K562 (cell line): ENCODE measurements at regions not wholly inside any gene's neighbourhood (a gene's known extent, or its start where the extent isn't known, plus 50 kb on each side); places are given as distances from the start of the nearest gene placed in this dataset.
"Not testable (repeated sequence)": the region's sequence is repeated elsewhere in the genome, so short reads cannot be mapped to it uniquely, and the experiment has no call there.

Experiments used
- ATAC-seq: fragments of 200-7000 bp; cut with Tn5 transposase; 3 replicates; pipeline ENCODE4 v1.9.1; 2020; ENCODE audit warnings: moderate library complexity
- BruUV-seq: library from RNA; stranded (reverse); fragments of 400-500 nt; replicated peaks from 2 replicates; lab custom pipeline; 2021; lab: Mats Ljungman, UMichigan
- CTCF ChIA-PET: fragments of 300-600 bp; formaldehyde crosslinking; extraction: SDS; loops from one replicate; lab custom pipeline; 2021; ENCODE audit warnings: low intra/inter-chr PET ratio; lab: Yijun Ruan, JAX
- POLR2A ChIA-PET: fragments of 300-600, 350-650 bp; sonication (Branson Sonifier 250); formaldehyde crosslinking; extraction: SDS; loops from one replicate; lab custom pipeline; 2021; ENCODE audit warnings: antibody characterized with exemption, inconsistent platforms; lab: Yijun Ruan, JAX
- DNase-seq, 4 experiments: peaks; one replicate each; pipeline versions ENCODE4 v3.0.0 to v3.0.0-alpha.2; 2011 to 2018; ENCODE audit warnings: low spot score in 3 of 4, mixed read lengths in 3 of 4; ENCODE audit errors: extremely low read depth in 1 of 4
- FAIRE-seq: peaks from 2 replicates; lab custom pipeline; 2011; peaks lifted over from hg19 to GRCh38; lab: Jason Lieb, UNC
- H2AFZ ChIP-seq: 2 replicates; pipeline ENCODE4 v1.6.0; 2011; ENCODE audit warnings: low read depth, low read length, control low read depth, inconsistent platforms
- H3K27ac ChIP-seq: fragments of 200-600 bp; 3 replicates; pipeline ENCODE4 v1.8.0; 2011; ENCODE audit warnings: low read depth, mild to moderate bottlenecking, control low read depth, inconsistent platforms, low read length, moderate library complexity, mixed read lengths; ENCODE audit errors: extremely low read depth
- H3K27me3 ChIP-seq, 2 experiments: fragments of 300-600 bp in 1 of 2; 2 replicates in 1 of 2; 3 replicates in 1 of 2; pipeline versions ENCODE4 v1.6.0 to v1.8.0; 2011; ENCODE audit warnings: inconsistent platforms in 2 of 2, low read length in 2 of 2, mild to moderate bottlenecking in 1 of 2, mixed read lengths in 1 of 2, moderate library complexity in 1 of 2; ENCODE audit not compliant: control insufficient read depth in 2 of 2, insufficient read depth in 2 of 2
- H3K36me3 ChIP-seq: fragments of 300-600 bp; 3 replicates; pipeline ENCODE4 v1.8.0; 2011; ENCODE audit warnings: mild to moderate bottlenecking, low read length, inconsistent platforms; ENCODE audit not compliant: control insufficient read depth, insufficient read depth
- H3K4me1 ChIP-seq, 2 experiments: fragments of 200-600 bp in 1 of 2; replicated peaks in 1 of 2; 2 replicates in 1 of 2; 3 replicates in 1 of 2; pipeline versions ENCODE4 v1.5.1 to v1.8.0; 2011; ENCODE audit warnings: inconsistent platforms in 2 of 2, low read length in 2 of 2, mild to moderate bottlenecking in 1 of 2, mixed read lengths in 1 of 2, moderate library complexity in 1 of 2; ENCODE audit not compliant: control insufficient read depth in 2 of 2, insufficient read depth in 2 of 2
- H3K4me2 ChIP-seq: 2 replicates; pipeline ENCODE4 v1.6.1; 2011; ENCODE audit warnings: low read length, control low read depth, inconsistent platforms, mixed read lengths; ENCODE audit not compliant: insufficient read depth
- H3K4me3 ChIP-seq: fragments of 200-600 bp; sonication (generic), shearing (Covaris generic); 2 replicates; pipeline ENCODE4 v1.5.1; 2016; ENCODE audit warnings: control low read depth, inconsistent platforms
- H3K79me2 ChIP-seq: fragments of 200-600 bp; 3 replicates; pipeline ENCODE4 v1.8.0; 2011; ENCODE audit warnings: low read length, inconsistent platforms; ENCODE audit not compliant: control insufficient read depth, insufficient read depth
- H3K9ac ChIP-seq, 2 experiments: 2 replicates each; pipeline versions ENCODE4 v1.6.0 to v1.6.1; 2011; ENCODE audit warnings: low read depth in 2 of 2, low read length in 2 of 2, control low read depth in 1 of 2, inconsistent platforms in 1 of 2, mild to moderate bottlenecking in 1 of 2, mixed read lengths in 1 of 2; ENCODE audit not compliant: insufficient read depth in 1 of 2
- H3K9me1 ChIP-seq: one replicate; pipeline ENCODE4 v1.6.0; 2011; ENCODE audit warnings: inconsistent platforms, mild to moderate bottlenecking, low read length, moderate library complexity; ENCODE audit not compliant: control insufficient read depth, insufficient read depth
- H3K9me3 ChIP-seq: replicated peaks from 2 replicates; pipeline ENCODE4 v1.5.1; 2011; ENCODE audit warnings: low read depth, low read length, inconsistent platforms; ENCODE audit not compliant: control insufficient read depth, insufficient read depth
- H4K20me1 ChIP-seq: replicated peaks from 2 replicates; pipeline ENCODE4 v1.6.1; 2011; ENCODE audit warnings: low read length, inconsistent platforms, mixed read lengths; ENCODE audit not compliant: control insufficient read depth, insufficient read depth
- NBN ChIP-seq: fragments of 450-650 bp; IDR thresholded peaks from 2 replicates; pipeline ENCODE4 v1.6.1; 2016; ENCODE audit warnings: low read depth, mild to moderate bottlenecking
- SMARCE1 ChIP-seq: fragments of 450-650 bp; IDR thresholded peaks from 2 replicates; pipeline ENCODE4 v1.7.1; 2016; ENCODE audit warnings: mild to moderate bottlenecking
- ZC3H11A ChIP-seq: IDR thresholded peaks from 2 replicates; pipeline ENCODE4 v1.6.1; 2012; ENCODE audit warnings: low read depth, low read length, improper control_type of control experiment
- WGBS: fragments of 100-300 bp; shearing (Covaris generic); methylation state at CpG from one replicate; pipeline ENCODE4 v1.1.6; 2016; ENCODE audit warnings: low coverage, mixed read lengths; ENCODE audit not compliant: insufficient coverage; ENCODE audit errors: missing lambda C conversion rate; 5-methylcytosine and 5-hydroxymethylcytosine counted together
- in situ Hi-C: fragments of 300-500 bp; cut with MboI; formaldehyde crosslinking; loops from 4 replicates; pipeline ENCODE4 v1.15.0; 2018; ENCODE audit warnings: inconsistent platforms, mixed read lengths
- intact Hi-C: fragments of 100-400 bp; cut with micrococcal nuclease; formaldehyde crosslinking; loops from 2 replicates; pipeline ENCODE4 v1.14.2; 2022
- TF ChIP-seq, protein P1 (sequence below), 2 experiments: fragments of 450-650 bp in 1 of 2; sonication (generic) in 1 of 2; formaldehyde crosslinking in 1 of 2; IDR thresholded peaks; 2 replicates each; pipeline versions ENCODE4 v1.7.1 to v1.9.0; 2016 to 2022; ENCODE audit warnings: inconsistent platforms in 1 of 2, mild to moderate bottlenecking in 1 of 2, missing genetic modification reagents in 1 of 2

DNA sequence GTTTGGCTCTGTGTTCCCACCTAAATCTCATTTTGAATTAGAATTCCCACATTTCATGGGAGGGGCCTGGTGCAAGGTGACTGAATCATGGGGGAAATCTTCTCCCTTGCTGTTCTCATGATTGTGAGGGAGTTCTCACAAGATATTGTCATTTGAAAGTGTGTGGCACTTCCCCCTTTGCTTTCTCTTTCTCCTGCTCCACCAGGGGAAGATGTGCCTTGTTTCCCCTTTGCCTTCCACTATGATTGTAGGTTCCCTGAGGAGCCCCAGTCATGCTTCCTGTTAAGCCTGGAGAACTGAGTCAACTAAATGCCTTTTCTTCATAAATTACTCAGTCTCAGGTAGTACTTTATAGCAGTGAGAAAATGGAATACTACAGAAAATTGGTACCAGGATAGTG is 157.2 kb upstream of the TPRG1 start (continued):
- TF ChIP-seq, protein P1, sequence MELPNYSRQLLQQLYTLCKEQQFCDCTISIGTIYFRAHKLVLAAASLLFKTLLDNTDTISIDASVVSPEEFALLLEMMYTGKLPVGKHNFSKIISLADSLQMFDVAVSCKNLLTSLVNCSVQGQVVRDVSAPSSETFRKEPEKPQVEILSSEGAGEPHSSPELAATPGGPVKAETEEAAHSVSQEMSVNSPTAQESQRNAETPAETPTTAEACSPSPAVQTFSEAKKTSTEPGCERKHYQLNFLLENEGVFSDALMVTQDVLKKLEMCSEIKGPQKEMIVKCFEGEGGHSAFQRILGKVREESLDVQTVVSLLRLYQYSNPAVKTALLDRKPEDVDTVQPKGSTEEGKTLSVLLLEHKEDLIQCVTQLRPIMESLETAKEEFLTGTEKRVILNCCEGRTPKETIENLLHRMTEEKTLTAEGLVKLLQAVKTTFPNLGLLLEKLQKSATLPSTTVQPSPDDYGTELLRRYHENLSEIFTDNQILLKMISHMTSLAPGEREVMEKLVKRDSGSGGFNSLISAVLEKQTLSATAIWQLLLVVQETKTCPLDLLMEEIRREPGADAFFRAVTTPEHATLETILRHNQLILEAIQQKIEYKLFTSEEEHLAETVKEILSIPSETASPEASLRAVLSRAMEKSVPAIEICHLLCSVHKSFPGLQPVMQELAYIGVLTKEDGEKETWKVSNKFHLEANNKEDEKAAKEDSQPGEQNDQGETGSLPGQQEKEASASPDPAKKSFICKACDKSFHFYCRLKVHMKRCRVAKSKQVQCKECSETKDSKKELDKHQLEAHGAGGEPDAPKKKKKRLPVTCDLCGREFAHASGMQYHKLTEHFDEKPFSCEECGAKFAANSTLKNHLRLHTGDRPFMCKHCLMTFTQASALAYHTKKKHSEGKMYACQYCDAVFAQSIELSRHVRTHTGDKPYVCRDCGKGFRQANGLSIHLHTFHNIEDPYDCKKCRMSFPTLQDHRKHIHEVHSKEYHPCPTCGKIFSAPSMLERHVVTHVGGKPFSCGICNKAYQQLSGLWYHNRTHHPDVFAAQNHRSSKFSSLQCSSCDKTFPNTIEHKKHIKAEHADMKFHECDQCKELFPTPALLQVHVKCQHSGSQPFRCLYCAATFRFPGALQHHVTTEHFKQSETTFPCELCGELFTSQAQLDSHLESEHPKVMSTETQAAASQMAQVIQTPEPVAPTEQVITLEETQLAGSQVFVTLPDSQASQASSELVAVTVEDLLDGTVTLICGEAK (IDR thresholded peaks at IDR 0.05) = no peak
- TF ChIP-seq, protein P1 (CRISPR knock-in tag; IDR thresholded peaks at IDR 0.05) = no peak
- TF ChIP-seq SMARCE1 (no peak), ZC3H11A (no peak), NBN (no peak)

DNA sequence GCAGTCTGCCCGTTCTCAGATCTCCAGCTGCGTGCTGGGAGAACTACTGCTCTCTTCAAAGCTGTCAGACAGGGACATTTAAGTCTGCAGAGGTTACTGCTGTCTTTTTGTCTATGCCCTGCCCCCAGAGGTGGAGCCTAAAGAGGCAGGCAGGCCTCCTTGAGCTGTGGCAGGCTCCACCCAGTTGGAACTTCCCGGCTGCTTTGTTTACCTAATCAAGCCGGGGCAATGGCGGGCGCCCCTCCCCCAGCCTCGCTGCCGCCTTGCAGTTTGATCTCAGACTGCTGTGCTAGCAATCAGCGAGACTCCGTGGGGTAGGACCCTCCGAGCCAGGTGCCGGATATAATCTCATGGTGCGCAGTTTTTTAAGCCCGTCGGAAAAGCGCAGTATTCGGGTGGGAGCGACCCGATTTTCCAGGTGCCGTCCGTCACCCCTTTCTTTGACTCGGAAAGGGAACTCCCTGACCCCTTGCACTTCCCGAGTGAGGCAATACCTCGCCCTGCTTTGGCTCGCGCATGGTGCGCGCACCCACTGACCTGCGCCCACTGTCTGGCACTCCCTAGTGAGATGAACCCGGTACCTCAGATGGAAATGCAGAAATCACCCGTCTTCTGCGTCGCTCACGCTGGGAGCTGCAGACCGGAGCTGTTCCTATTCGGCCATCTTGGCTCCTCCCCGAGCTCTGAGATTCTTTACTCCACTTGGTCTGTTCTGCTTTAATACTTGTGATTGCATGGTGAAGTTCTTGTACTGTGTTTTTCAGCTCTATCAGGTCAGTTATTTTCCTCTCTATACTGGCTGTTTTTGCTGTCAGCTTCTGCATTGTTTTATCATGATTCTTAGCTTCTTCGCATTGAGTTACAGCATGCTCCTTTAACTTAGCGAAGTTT is 148.9 kb upstream of the TPRG1 start:
- 7% methylated on average over 16 of the region's 39 CpGs for WGBS
- DNase-seq, H3K9me1 ChIP-seq, BruUV-seq, H3K4me3 ChIP-seq, H3K9me3 ChIP-seq, H3K36me3 ChIP-seq, in situ Hi-C loops, H3K27me3 ChIP-seq, H2AFZ ChIP-seq, POLR2A ChIA-PET, ATAC-seq, H4K20me1 ChIP-seq, H3K27ac ChIP-seq, H3K9ac ChIP-seq, H3K4me1 ChIP-seq, intact Hi-C loops, CTCF ChIA-PET, H3K4me2 ChIP-seq, H3K79me2 ChIP-seq: not testable (repeated sequence)
- peak; percentile 26 for FAIRE-seq
